MM.1S (cell line): ENCODE measurements at regions not wholly inside any gene's neighbourhood (a gene's known extent, or its start where the extent isn't known, plus 50 kb on each side); places are given as distances from the start of the nearest gene placed in this dataset.

Source experiments
- DNase-seq: peaks from one replicate; pipeline ENCODE4 v3.0.0-alpha.2; 2015
- H2AFZ ChIP-seq: fragments of 300-600 bp; sonication (generic); 2 replicates; pipeline ENCODE4 v1.6.0; 2016; ENCODE audit warnings: antibody characterized with exemption, low read length
- H3F3A ChIP-seq: fragments of 300-600 bp; sonication (generic); 2 replicates; pipeline ENCODE4 v1.6.1; 2016; ENCODE audit warnings: mild to moderate bottlenecking, antibody characterized with exemption, low read length, moderate library complexity, mixed read lengths; ENCODE audit not compliant: insufficient read depth
- H3K27ac ChIP-seq: fragments of 300-600 bp; sonication (generic); 2 replicates; pipeline ENCODE4 v1.5.1; 2016; ENCODE audit warnings: mild to moderate bottlenecking, low read length
- H3K27me3 ChIP-seq: fragments of 300-600 bp; sonication (generic); replicated peaks from 2 replicates; pipeline ENCODE4 v1.6.0; 2016; ENCODE audit warnings: low read length; ENCODE audit not compliant: insufficient read depth
- H3K36me3 ChIP-seq: fragments of 300-600 bp; sonication (generic); replicated peaks from 2 replicates; pipeline ENCODE4 v1.6.1; 2016; ENCODE audit warnings: mild to moderate bottlenecking, low read length, mixed read lengths; ENCODE audit not compliant: insufficient read depth
- H3K4me1 ChIP-seq: fragments of 300-600 bp; sonication (generic); 2 replicates; pipeline ENCODE4 v1.6.1; 2016; ENCODE audit warnings: low read length, mixed read lengths
- H3K4me2 ChIP-seq: fragments of 300-600 bp; sonication (generic); 2 replicates; pipeline ENCODE4 v1.6.0; 2016; ENCODE audit warnings: low read depth, low read length
- H3K4me3 ChIP-seq: fragments of 300-600 bp; sonication (generic); 2 replicates; pipeline ENCODE4 v1.5.1; 2016; ENCODE audit warnings: low read length, mixed read lengths
- H3K79me2 ChIP-seq: fragments of 300-600 bp; sonication (generic); 2 replicates; pipeline ENCODE4 v1.6.1; 2016; ENCODE audit warnings: mixed run types, low read length, mixed read lengths
- H3K9ac ChIP-seq: fragments of 300-600 bp; sonication (generic); 2 replicates; pipeline ENCODE4 v1.6.1; 2016; ENCODE audit warnings: low read length, mixed read lengths
- H3K9me2 ChIP-seq: fragments of 300-600 bp; sonication (generic); replicated peaks from 2 replicates; pipeline ENCODE4 v1.6.1; 2016; ENCODE audit warnings: mild to moderate bottlenecking, low read length, mixed read lengths; ENCODE audit not compliant: insufficient read depth
- H3K9me3 ChIP-seq: fragments of 300-600 bp; sonication (generic); replicated peaks from 2 replicates; pipeline ENCODE4 v1.6.1; 2016; ENCODE audit warnings: mild to moderate bottlenecking, low read length, mixed read lengths; ENCODE audit not compliant: insufficient read depth
- H4K20me1 ChIP-seq: fragments of 300-600 bp; sonication (generic); 2 replicates; pipeline ENCODE4 v1.6.1; 2016; ENCODE audit warnings: mild to moderate bottlenecking, low read length, moderate library complexity, mixed read lengths; ENCODE audit not compliant: insufficient read depth
- CTCF ChIP-seq: fragments of 300-600 bp; sonication (generic); IDR thresholded peaks from 2 replicates; pipeline ENCODE4 v1.5.1; 2016; ENCODE audit warnings: antibody characterized with exemption, low read length, mixed read lengths
- EZH2 ChIP-seq: fragments of 300-600 bp; sonication (generic); optimal IDR thresholded peaks from 2 replicates; pipeline ENCODE3; 2017; ENCODE audit warnings: low read depth, mild to moderate bottlenecking, antibody characterized with exemption, low read length, mixed read lengths
- EZH2phosphoT487 ChIP-seq: fragments of 300-600 bp; sonication (generic); IDR thresholded peaks from 2 replicates; pipeline ENCODE4 v1.6.1; 2018; ENCODE audit warnings: antibody characterized with exemption, low read length

- no peak overlapping the region for H2AFZ ChIP-seq
- no peak overlapping the region for H3K9ac ChIP-seq
- no peaks in the 10 kb centered on the region for H3F3A ChIP-seq
- no peak overlapping the region for H3K4me2 ChIP-seq
- H3K79me2 ChIP-seq = no peaks in the 10 kb centered on the region
- no peaks in the 10 kb centered on the region for H3K9me2 ChIP-seq
- H3K36me3 ChIP-seq = no peaks in the 10 kb centered on the region
- TF ChIP-seq CTCF = no peak
- no peak for TF ChIP-seq EZH2phosphoT487
- no peak for TF ChIP-seq EZH2
- H3K4me1 ChIP-seq = no peaks in the 10 kb centered on the region
- H3K4me3 ChIP-seq = no peak overlapping the region
- no peak overlapping the region for H3K27ac ChIP-seq
- H4K20me1 ChIP-seq = no peaks in the 10 kb centered on the region
- H3K27me3 ChIP-seq = no peaks in the 10 kb centered on the region
- DNase-seq = no peak
- no peaks in the 10 kb centered on the region for H3K9me3 ChIP-seq
Observed at GRCh38 chr3:145191543-145191942, 969.4 kb downstream of the PLOD2 start.

- H3K4me3 ChIP-seq = no peak overlapping the region
- H3K4me1 ChIP-seq = no peaks in the 10 kb centered on the region
- no peak overlapping the region for H3K9ac ChIP-seq
- no peaks in the 10 kb centered on the region for H3F3A ChIP-seq
- no peaks in the 10 kb centered on the region for H3K9me2 ChIP-seq
- H3K4me2 ChIP-seq = no peak overlapping the region
- H3K36me3 ChIP-seq = no peaks in the 10 kb centered on the region
- H4K20me1 ChIP-seq = no peaks in the 10 kb centered on the region
- no peaks in the 10 kb centered on the region for H3K79me2 ChIP-seq
- H3K27ac ChIP-seq = no peak overlapping the region
- H3K27me3 ChIP-seq = no peaks in the 10 kb centered on the region
- TF ChIP-seq EZH2 = no peak
- no peaks in the 10 kb centered on the region for H3K9me3 ChIP-seq
- no peak for DNase-seq
- no peak overlapping the region for H2AFZ ChIP-seq
Observed at GRCh38 chr3:145197051-145197820, 963.7 kb downstream of the PLOD2 start.

GRCh38 chr3:145197821-145198220 lies 963.2 kb downstream of the PLOD2 start:
- H3K9me2 ChIP-seq = no peaks in the 10 kb centered on the region
- no peak overlapping the region for H3K4me3 ChIP-seq
- H3K79me2 ChIP-seq = no peaks in the 10 kb centered on the region
- H3F3A ChIP-seq = no peaks in the 10 kb centered on the region
- no peak overlapping the region for H3K4me2 ChIP-seq
- no peak for DNase-seq
- no peaks in the 10 kb centered on the region for H4K20me1 ChIP-seq
- no peaks in the 10 kb centered on the region for H3K9me3 ChIP-seq
- TF ChIP-seq CTCF (no peak), EZH2 (no peak), EZH2phosphoT487 (no peak)
- H2AFZ ChIP-seq = no peak overlapping the region
- no peak overlapping the region for H3K9ac ChIP-seq
- no peaks in the 10 kb centered on the region for H3K4me1 ChIP-seq
- no peak overlapping the region for H3K27ac ChIP-seq
- no peaks in the 10 kb centered on the region for H3K27me3 ChIP-seq
- H3K36me3 ChIP-seq = no peaks in the 10 kb centered on the region

- Histone ChIP-seq H3K79me2 (no peaks in the 10 kb centered on the region), H4K20me1 (no peaks in the 10 kb centered on the region), H3K36me3 (no peaks in the 10 kb centered on the region), H3K27ac (no peak overlapping the region), H3K4me1 (no peaks in the 10 kb centered on the region), H3K9me3 (no peaks in the 10 kb centered on the region), H2AFZ (no peak overlapping the region), H3K4me3 (no peak overlapping the region), H3F3A (no peaks in the 10 kb centered on the region), H3K9me2 (no peaks in the 10 kb centered on the region), H3K4me2 (no peak overlapping the region), H3K27me3 (no peaks in the 10 kb centered on the region), H3K9ac (no peak overlapping the region)
- DNase-seq = no peak
- TF ChIP-seq CTCF (no peak), EZH2phosphoT487 (no peak), EZH2 (no peak)
Observed at GRCh38 chr3:145209561-145209960, 951.4 kb downstream of the PLOD2 start.
